Left cardiac atrium (tissue), 4 donors: ENCODE measurements at regions not wholly inside any gene's neighbourhood (a gene's known extent, or its start where the extent isn't known, plus 50 kb on each side); places are given as distances from the start of the nearest gene placed in this dataset.
"Not testable (repeated sequence)": the region's sequence is repeated elsewhere in the genome, so short reads cannot be mapped to it uniquely, and the experiment has no call there.

Source experiments
- ATAC-seq, 2 donors: fragments of 200-7000 bp; cut with Tn5 transposase; one replicate each; pipeline ENCODE4 v1.9.1; 2020; ENCODE audit warnings: mild to moderate bottlenecking in 2 of 2, moderate library complexity in 2 of 2
- DNase-seq: peaks from one replicate; pipeline ENCODE4 v3.0.0-alpha.2; 2020
- intact Hi-C, 2 donors: fragments of 100-400 bp; cut with DNase I; formaldehyde crosslinking; loops; one replicate each; pipeline versions ENCODE4 v1.14.1 to v1.15.1; 2022 to 2023
- donor health status: DM: no; HTN: yes; CAD: no.
- donor health status: DM: no; HTN: yes; CAD: no; lungs with severe emphysema.
- donor health status: DM: yes; HTN: yes; CAD: no.
- donor health status: Dilated cardiomyopathy.

GRCh38 chrX:87914726-87915125, 397.1 kb downstream of the KLHL4 start:
- DNase-seq (no peak), ATAC-seq (no peak)
- intact Hi-C loops: no loop called here

GRCh38 chrX:87924619-87925018, 407.0 kb downstream of the KLHL4 start:
- peak in 1 of 2 donors; percentile 81 for ATAC-seq
- intact Hi-C loops: no loop called here
- DNase-seq: no peak

GRCh38 chrX:87941841-87942240, 424.2 kb downstream of the KLHL4 start:
- no peak for DNase-seq
- intact Hi-C loops: no loop called here

GRCh38 chrX:87961471-87961870, 443.9 kb downstream of the KLHL4 start:
- intact Hi-C loops: no loop called here
- DNase-seq (no peak), ATAC-seq (no peak)

More at GRCh38 chrX:87941841-87942240, 424.2 kb downstream of the KLHL4 start:
- no peak for ATAC-seq

GRCh38 chrX:87968118-87968517, 450.5 kb downstream of the KLHL4 start:
- DNase-seq (no peak), ATAC-seq (no peak)
- intact Hi-C loops: no loop called here

GRCh38 chrX:87972121-87972520, 454.5 kb downstream of the KLHL4 start:
- ATAC-seq, intact Hi-C loops, DNase-seq: not testable (repeated sequence)

GRCh38 chrX:87975365-87975764, 457.8 kb downstream of the KLHL4 start:
- ATAC-seq: no peak

GRCh38 chrX:88007873-88008272, 490.3 kb downstream of the KLHL4 start:
- ATAC-seq, intact Hi-C loops, DNase-seq: not testable (repeated sequence)

More at GRCh38 chrX:87975365-87975764, 457.8 kb downstream of the KLHL4 start:
- intact Hi-C loops: no loop called here
- DNase-seq: no peak

GRCh38 chrX:88024022-88024421, 506.4 kb downstream of the KLHL4 start:
- ATAC-seq: no peak
- intact Hi-C loops: no loop called here
- no peak for DNase-seq

GRCh38 chrX:88072339-88073030, 554.9 kb downstream of the KLHL4 start:
- no peak for ATAC-seq
- DNase-seq: no peak
- intact Hi-C loops: no loop called here

- ATAC-seq: no peak
- intact Hi-C loops: no loop called here
- no peak for DNase-seq
These were observed 584.4 kb downstream of the KLHL4 start for GRCh38 chrX:88101968-88102367.

GRCh38 chrX:88135735-88136134, 611.3 kb upstream of the CPXCR1 start:
- ATAC-seq (no peak), DNase-seq (no peak)
- intact Hi-C loops: no loop called here

- DNase-seq (no peak), ATAC-seq (no peak)
- intact Hi-C loops: no loop called here
These were observed 610.7 kb upstream of the CPXCR1 start for GRCh38 chrX:88136328-88136727.

GRCh38 chrX:88146577-88146976, 600.4 kb upstream of the CPXCR1 start:
- DNase-seq (no peak), ATAC-seq (no peak)
- intact Hi-C loops: no loop called here

- DNase-seq: no peak
- ATAC-seq: no peak
- intact Hi-C loops: no loop called here
These were observed 576.5 kb upstream of the CPXCR1 start for GRCh38 chrX:88170553-88170952.

- intact Hi-C loops, DNase-seq, ATAC-seq: not testable (repeated sequence)
These were observed 573.0 kb upstream of the CPXCR1 start for GRCh38 chrX:88173932-88174440.

GRCh38 chrX:88202149-88202548, 544.9 kb upstream of the CPXCR1 start:
- DNase-seq: no peak
- intact Hi-C loops: no loop called here
- ATAC-seq: no peak

- intact Hi-C loops: no loop called here
- DNase-seq (no peak), ATAC-seq (no peak)
These were observed 503.0 kb upstream of the CPXCR1 start for GRCh38 chrX:88244066-88244465.

GRCh38 chrX:88284844-88285243, 462.2 kb upstream of the CPXCR1 start:
- intact Hi-C loops: no loop called here
- DNase-seq (no peak), ATAC-seq (no peak)

GRCh38 chrX:88313972-88314371, 433.1 kb upstream of the CPXCR1 start:
- intact Hi-C loops: not testable (repeated sequence)

GRCh38 chrX:88325634-88326033, 421.4 kb upstream of the CPXCR1 start:
- ATAC-seq: no peak
- DNase-seq: no peak
- intact Hi-C loops: no loop called here

More at GRCh38 chrX:88313972-88314371, 433.1 kb upstream of the CPXCR1 start:
- ATAC-seq, DNase-seq: not testable (repeated sequence)
